Nephron (organoid): ENCODE measurements at regions not wholly inside any gene's neighbourhood (a gene's known extent, or its start where the extent isn't known, plus 50 kb on each side); places are given as distances from the start of the nearest gene placed in this dataset.

Experiments
- H3K27ac Mint-ChIP-seq, 3 experiments: 2 replicates each; pipeline ENCODE4 v1.8.0; 2020; ENCODE audit warnings: mixed read lengths in 3 of 3, mild to moderate bottlenecking in 2 of 3, moderate library complexity in 1 of 3
- H3K27me3 Mint-ChIP-seq: 2 replicates; pipeline ENCODE4 v1.8.0; 2021; ENCODE audit warnings: low read depth, mild to moderate bottlenecking, moderate library complexity, mixed read lengths
- H3K36me3 Mint-ChIP-seq: 2 replicates; pipeline ENCODE4 v1.8.0; 2020; ENCODE audit warnings: low read depth, mixed read lengths
- H3K4me1 Mint-ChIP-seq: 2 replicates; pipeline ENCODE4 v1.8.0; 2020; ENCODE audit warnings: mixed read lengths
- H3K4me3 Mint-ChIP-seq, 3 experiments: 2 replicates each; pipeline ENCODE4 v1.8.0; 2020; ENCODE audit warnings: mild to moderate bottlenecking in 3 of 3, mixed read lengths in 3 of 3, moderate library complexity in 2 of 3
- H3K9me3 Mint-ChIP-seq: 2 replicates; pipeline ENCODE4 v1.8.0; 2020; ENCODE audit warnings: mixed read lengths
- CTCF ChIP-seq, 3 experiments: fragments of 200-600 bp; sonication (generic); IDR thresholded peaks; one replicate each; pipeline ENCODE4 v1.5.0; 2021; ENCODE audit warnings: antibody characterized with exemption in 3 of 3; ENCODE audit not compliant: unreplicated experiment in 3 of 3

DNA sequence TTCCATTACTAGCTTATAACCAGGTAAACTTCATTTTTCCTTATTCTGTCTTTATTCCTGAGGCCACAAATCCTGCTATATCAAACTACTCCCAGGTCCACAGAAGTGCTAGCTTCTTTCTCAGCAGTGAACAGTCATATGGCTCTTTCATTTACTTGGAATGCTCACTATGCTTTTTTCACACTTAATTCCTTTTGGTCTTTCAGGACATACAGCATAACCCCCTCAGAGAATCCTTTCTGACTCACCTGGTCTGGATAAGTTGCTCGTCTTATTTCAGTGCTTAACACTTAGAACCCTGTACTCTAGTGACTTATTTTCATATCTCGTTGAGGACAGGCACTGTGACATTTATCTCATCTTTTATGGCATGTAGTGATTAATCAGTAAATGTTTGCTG, 325.0 kb upstream of the UBE2E3 start:
- Mint-ChIP-seq H3K36me3 (no peaks in the 10 kb centered on the region), H3K27ac (no peak overlapping the region), H3K27me3 (no peaks in the 10 kb centered on the region), H3K9me3 (no peaks in the 10 kb centered on the region), H3K4me3 (no peak overlapping the region), H3K4me1 (peaks cover 15% of the 10 kb centered on the region)
- no peak for TF ChIP-seq CTCF (IDR thresholded peaks at IDR 0.05; ENCODE audit: unreplicated experiment in 3 of 3)

DNA sequence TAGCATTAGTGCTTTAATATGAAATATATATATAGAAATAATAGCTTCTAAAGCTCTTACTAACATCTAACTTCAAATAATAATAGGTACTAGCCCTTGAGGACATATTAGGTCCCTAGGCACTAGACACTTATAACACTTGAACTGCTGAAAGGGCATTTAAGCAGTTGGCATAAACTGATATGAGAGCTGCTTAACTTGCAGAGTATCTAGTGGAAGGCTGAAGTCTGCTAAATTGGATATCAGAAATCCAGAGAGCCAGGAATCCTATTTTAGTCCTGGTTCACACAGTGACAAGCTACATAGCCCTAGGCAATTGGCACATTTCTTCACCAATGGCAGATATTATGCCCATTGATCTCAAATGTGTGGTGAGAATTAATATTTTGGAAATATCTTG, 326.9 kb upstream of the UBE2E3 start:
- TF ChIP-seq CTCF (IDR thresholded peaks at IDR 0.05; ENCODE audit: unreplicated experiment in 3 of 3) = no peak
- no peak overlapping the region for H3K4me3 Mint-ChIP-seq

GRCh38 chr2:180652794-180653193, 327.6 kb upstream of the UBE2E3 start:
- Mint-ChIP-seq H3K4me1 (peaks cover 14% of the 10 kb centered on the region), H3K27me3 (no peaks in the 10 kb centered on the region), H3K9me3 (no peaks in the 10 kb centered on the region), H3K27ac (no peak overlapping the region), H3K36me3 (no peaks in the 10 kb centered on the region), H3K4me3 (no peak overlapping the region)
- TF ChIP-seq CTCF (IDR thresholded peaks at IDR 0.05; ENCODE audit: unreplicated experiment in 3 of 3) = no peak

More for the DNA sequence above, 326.9 kb upstream of the UBE2E3 start:
- H3K9me3 Mint-ChIP-seq = no peaks in the 10 kb centered on the region
- H3K27me3 Mint-ChIP-seq = no peaks in the 10 kb centered on the region
- no peak overlapping the region for H3K27ac Mint-ChIP-seq
- H3K36me3 Mint-ChIP-seq = no peaks in the 10 kb centered on the region
- H3K4me1 Mint-ChIP-seq = peaks cover 7% of the 10 kb centered on the region

DNA sequence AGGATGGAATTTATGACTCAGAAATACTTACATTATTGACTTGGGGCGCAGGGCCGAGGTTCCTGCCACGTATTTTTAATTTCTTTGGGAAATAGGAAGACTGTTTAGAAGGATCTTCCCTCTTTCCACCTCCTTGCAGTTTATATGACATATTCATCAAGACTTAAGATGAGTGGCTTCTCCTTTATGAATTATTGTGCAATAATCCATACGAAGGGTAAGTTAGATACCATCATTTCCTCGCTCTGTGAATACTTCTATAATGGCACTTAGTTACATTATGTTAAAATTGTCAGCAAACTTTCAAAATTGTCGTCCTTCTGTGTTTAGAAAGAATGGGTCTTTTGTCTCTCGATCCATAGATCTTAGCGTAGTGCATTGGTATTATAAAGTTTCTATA, 328.8 kb upstream of the UBE2E3 start:
- peaks cover 26% of the 10 kb centered on the region for H3K4me1 Mint-ChIP-seq
- no peaks in the 10 kb centered on the region for H3K9me3 Mint-ChIP-seq
- no peaks in the 10 kb centered on the region for H3K27me3 Mint-ChIP-seq
- H3K4me3 Mint-ChIP-seq = no peak overlapping the region
- TF ChIP-seq CTCF (IDR thresholded peaks at IDR 0.05; ENCODE audit: unreplicated experiment in 3 of 3) = no peak
- no peaks in the 10 kb centered on the region for H3K36me3 Mint-ChIP-seq
- no peak overlapping the region for H3K27ac Mint-ChIP-seq

- peak overlapping the region; percentile 86 to 92 (median 86) for H3K27ac Mint-ChIP-seq
- H3K9me3 Mint-ChIP-seq = peaks cover 7% of the 10 kb centered on the region
- TF ChIP-seq CTCF (IDR thresholded peaks at IDR 0.05; ENCODE audit: unreplicated experiment in 3 of 3) = no peak
- peaks cover 23% of the 10 kb centered on the region for H3K4me1 Mint-ChIP-seq
- no peak overlapping the region for H3K4me3 Mint-ChIP-seq
- H3K36me3 Mint-ChIP-seq = no peaks in the 10 kb centered on the region
- no peaks in the 10 kb centered on the region for H3K27me3 Mint-ChIP-seq
These were observed 332.8 kb upstream of the UBE2E3 start for GRCh38 chr2:180647621-180648020.

DNA sequence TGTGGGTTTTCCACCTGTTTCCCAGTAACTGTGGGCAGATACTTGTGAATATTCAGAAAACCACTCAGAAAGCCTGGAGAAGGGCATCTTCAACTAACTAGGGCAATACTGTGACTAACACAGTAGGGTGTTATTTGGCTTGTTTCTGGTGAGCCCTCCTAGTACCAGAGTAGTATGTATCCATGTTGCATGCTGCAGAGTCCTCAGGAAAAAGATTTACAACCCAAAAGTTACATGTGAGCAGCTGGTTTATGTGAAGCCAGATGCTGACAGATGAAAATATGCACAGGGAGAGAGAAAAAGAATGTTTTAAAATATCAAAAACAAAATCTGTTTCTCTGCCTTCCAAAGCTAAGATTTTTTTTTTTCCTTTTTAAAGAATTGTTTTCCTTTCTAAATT, 333.2 kb upstream of the UBE2E3 start:
- Mint-ChIP-seq H3K27ac (peak overlapping the region; percentile 86 to 92 (median 86)), H3K4me3 (peak overlapping the region in 1 of 3 experiments; percentile 28), H3K36me3 (no peaks in the 10 kb centered on the region), H3K27me3 (no peaks in the 10 kb centered on the region), H3K9me3 (peaks cover 9% of the 10 kb centered on the region), H3K4me1 (peaks cover 23% of the 10 kb centered on the region)
- TF ChIP-seq CTCF (IDR thresholded peaks at IDR 0.05; ENCODE audit: unreplicated experiment in 3 of 3) = no peak
